ENCODE measurements at regions not wholly inside any gene's neighbourhood (a gene's known extent, or its start where the extent isn't known, plus 50 kb on each side); places are given as distances from the start of the nearest gene placed in this dataset.

GRCh38 chr10:62732841-62733653 is 71.5 kb upstream of the ADO start:
- no peak for TF ChIP-seq CTCF (IDR thresholded peaks at IDR 0.05)
- TF ChIP-seq POLR2A (IDR thresholded peaks at IDR 0.05): no peak
- no peak for TF ChIP-seq POLR2AphosphoS5 (IDR thresholded peaks at IDR 0.05)

Measured in breast epithelium (tissue), 3 donors.